ENCODE measurements at regions not wholly inside any gene's neighbourhood (a gene's known extent, or its start where the extent isn't known, plus 50 kb on each side); places are given as distances from the start of the nearest gene placed in this dataset.

- Histone ChIP-seq H3F3A (ENCODE audit: low read depth) (no peaks in the 10 kb centered on the region), H4K20me1 (ENCODE audit: low read depth) (no peaks in the 10 kb centered on the region), H3K9ac (no peak overlapping the region), H3K9me3 (ENCODE audit: low read depth) (no peaks in the 10 kb centered on the region), H3K4me3 (no peak overlapping the region), H3K4me1 (no peaks in the 10 kb centered on the region), H3K36me3 (no peaks in the 10 kb centered on the region), H3K27ac (no peak overlapping the region), H3K79me2 (ENCODE audit: low read depth) (no peaks in the 10 kb centered on the region), H2AFZ (replicated peaks) (no peak overlapping the region), H3K27me3 (no peaks in the 10 kb centered on the region), H3K4me2 (no peak overlapping the region)
- Mint-ChIP-seq H3K4me1 (no peaks in the 10 kb centered on the region), H3K9me3 (peaks cover 17% of the 10 kb centered on the region), H3K4me3 (no peak overlapping the region), H3K27me3 (ENCODE audit: insufficient read depth, low read depth) (no peaks in the 10 kb centered on the region), H3K36me3 (peaks cover 4% of the 10 kb centered on the region), H3K27ac (no peak overlapping the region)
- TF ChIP-seq EZH2phosphoT487 (IDR thresholded peaks at IDR 0.05) (no peak), CTCF (IDR thresholded peaks at IDR 0.05) (no peak), EZH2 (IDR thresholded peaks at IDR 0.05) (no peak)
- no peak for DNase-seq (ENCODE audit: low spot score)
These were observed 190.3 kb upstream of the ZC3H12C start for GRCh38 chr11:109902764-109903433.

- no peaks in the 10 kb centered on the region for H3K9me3 Mint-ChIP-seq
These were observed 181.7 kb upstream of the ZC3H12C start for GRCh38 chr11:109911488-109911887.

GRCh38 chr11:109914038-109914437, 179.2 kb upstream of the ZC3H12C start:
- H3K4me2 ChIP-seq: no peak overlapping the region
- H3K9me3 Mint-ChIP-seq: peaks cover 3% of the 10 kb centered on the region
- TF ChIP-seq CTCF (IDR thresholded peaks at IDR 0.05) (no peak), EZH2phosphoT487 (IDR thresholded peaks at IDR 0.05) (no peak), EZH2 (IDR thresholded peaks at IDR 0.05) (no peak)
- no peaks in the 10 kb centered on the region for H3K4me1 Mint-ChIP-seq
- H3K9me3 ChIP-seq (ENCODE audit: low read depth): no peaks in the 10 kb centered on the region
- no peak overlapping the region for H3K4me3 Mint-ChIP-seq
- no peaks in the 10 kb centered on the region for H3K36me3 ChIP-seq
- H3F3A ChIP-seq (ENCODE audit: low read depth): no peaks in the 10 kb centered on the region
- H2AFZ ChIP-seq (replicated peaks): no peak overlapping the region
- no peaks in the 10 kb centered on the region for H3K4me1 ChIP-seq
- no peak for DNase-seq (ENCODE audit: low spot score)
- H3K27ac ChIP-seq: no peak overlapping the region
- H3K36me3 Mint-ChIP-seq: no peaks in the 10 kb centered on the region
- H3K79me2 ChIP-seq (ENCODE audit: low read depth): no peaks in the 10 kb centered on the region
- H3K27ac Mint-ChIP-seq: no peak overlapping the region
- H3K27me3 ChIP-seq: no peaks in the 10 kb centered on the region
- H3K9ac ChIP-seq: no peak overlapping the region
- H3K4me3 ChIP-seq: no peak overlapping the region
- H4K20me1 ChIP-seq (ENCODE audit: low read depth): no peaks in the 10 kb centered on the region
- no peaks in the 10 kb centered on the region for H3K27me3 Mint-ChIP-seq (ENCODE audit: insufficient read depth, low read depth)

More at GRCh38 chr11:109911488-109911887, 181.7 kb upstream of the ZC3H12C start:
- no peaks in the 10 kb centered on the region for H3K9me3 ChIP-seq (ENCODE audit: low read depth)
- Mint-ChIP-seq H3K27ac (no peak overlapping the region), H3K36me3 (no peaks in the 10 kb centered on the region), H3K4me3 (no peak overlapping the region), H3K27me3 (ENCODE audit: insufficient read depth, low read depth) (no peaks in the 10 kb centered on the region), H3K4me1 (no peaks in the 10 kb centered on the region)
- H3K79me2 ChIP-seq (ENCODE audit: low read depth): no peaks in the 10 kb centered on the region
- no peaks in the 10 kb centered on the region for H3F3A ChIP-seq (ENCODE audit: low read depth)
- DNase-seq (ENCODE audit: low spot score): no peak
- no peaks in the 10 kb centered on the region for H3K4me1 ChIP-seq
- H3K9ac ChIP-seq: no peak overlapping the region
- H3K27me3 ChIP-seq: no peaks in the 10 kb centered on the region
- H3K27ac ChIP-seq: no peak overlapping the region
- no peaks in the 10 kb centered on the region for H4K20me1 ChIP-seq (ENCODE audit: low read depth)
- H2AFZ ChIP-seq (replicated peaks): no peak overlapping the region
- no peak overlapping the region for H3K4me3 ChIP-seq
- no peak overlapping the region for H3K4me2 ChIP-seq
- no peaks in the 10 kb centered on the region for H3K36me3 ChIP-seq
- no peak for TF ChIP-seq EZH2 (IDR thresholded peaks at IDR 0.05)
- TF ChIP-seq CTCF (IDR thresholded peaks at IDR 0.05): no peak
- no peak for TF ChIP-seq EZH2phosphoT487 (IDR thresholded peaks at IDR 0.05)
